HG02870 (cell line): ENCODE measurements at regions not wholly inside any gene's neighbourhood (a gene's known extent, or its start where the extent isn't known, plus 50 kb on each side); places are given as distances from the start of the nearest gene placed in this dataset.
A peak's percentile ranks its signal among the peaks of the same experiment; 100 is the strongest.

Source experiments
- ATAC-seq: cut with Tn5 transposase; IDR thresholded peaks from one replicate; pipeline ENCODE4 v1.9.1; 2021; ENCODE audit warnings: mild to moderate bottlenecking, moderate library complexity; ENCODE audit not compliant: unreplicated experiment

- ATAC-seq: peak; percentile 53
Observed at GRCh38 chr21:45592208-45592619, 50.0 kb upstream of the SLC19A1 start.

- ATAC-seq: no peak
Observed at GRCh38 chr21:45592626-45593134, 50.4 kb upstream of the SLC19A1 start.

DNA sequence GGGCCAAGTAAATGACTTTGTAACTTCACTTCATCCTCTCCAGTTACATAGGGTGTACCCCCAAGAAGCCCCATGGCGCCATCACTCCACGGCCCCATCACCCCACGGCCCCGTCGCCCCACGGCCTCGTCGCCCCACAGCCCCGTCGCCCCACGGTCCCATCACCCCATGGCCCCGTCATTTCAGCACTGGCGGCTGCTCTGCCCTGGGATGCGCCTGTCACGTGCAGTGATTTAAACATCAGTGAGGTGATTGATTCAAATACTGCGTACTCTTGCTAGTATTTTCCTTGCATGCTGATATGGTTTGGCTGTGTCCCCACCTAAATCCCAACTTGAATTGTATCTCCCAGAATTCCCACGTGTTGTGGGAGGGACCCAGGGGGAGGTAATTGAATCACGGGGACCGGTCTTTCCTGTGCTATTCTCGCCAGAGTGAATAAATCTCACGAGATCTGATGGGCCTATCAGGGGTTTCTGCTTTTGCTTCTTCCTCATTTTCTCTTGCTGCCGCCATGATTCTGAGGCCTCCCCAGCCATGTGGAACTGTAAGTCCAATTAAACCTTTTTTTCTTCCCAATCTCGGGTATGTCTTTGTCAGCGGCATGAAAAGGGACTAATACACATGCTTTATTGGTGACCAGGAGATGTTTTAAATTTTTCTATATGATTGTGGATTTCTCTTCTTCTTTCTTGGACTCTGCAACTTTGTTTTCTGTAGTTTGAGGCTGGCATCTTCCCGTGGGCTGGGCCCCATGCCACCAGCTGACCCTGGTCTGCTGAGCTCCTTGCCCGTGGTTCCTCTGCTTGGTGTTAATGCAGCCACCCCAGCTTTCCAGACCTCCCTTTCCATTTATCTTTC lies 50.1 kb upstream of the PCBP3 start:
- ATAC-seq: no peak
